Breast epithelium (tissue), 3 donors: ENCODE measurements at regions not wholly inside any gene's neighbourhood (a gene's known extent, or its start where the extent isn't known, plus 50 kb on each side); places are given as distances from the start of the nearest gene placed in this dataset.

Experiments
- CTCF ChIP-seq, 3 donors: fragments of 450-650 bp; IDR thresholded peaks; one replicate each; pipeline ENCODE4 v1.5.1; 2016 to 2017; ENCODE audit warnings: antibody characterized with exemption in 3 of 3, mild to moderate bottlenecking in 3 of 3, moderate library complexity in 3 of 3
- POLR2A ChIP-seq: fragments of 450-650 bp; IDR thresholded peaks from one replicate; pipeline ENCODE4 v1.6.1; 2016; ENCODE audit warnings: antibody characterized with exemption, mild to moderate bottlenecking, moderate library complexity
- POLR2AphosphoS5 ChIP-seq, 3 donors: sonication (generic); formaldehyde crosslinking; IDR thresholded peaks; one replicate each; pipeline ENCODE4 v1.6.1; 2017; ENCODE audit warnings: antibody characterized with exemption in 3 of 3

DNA sequence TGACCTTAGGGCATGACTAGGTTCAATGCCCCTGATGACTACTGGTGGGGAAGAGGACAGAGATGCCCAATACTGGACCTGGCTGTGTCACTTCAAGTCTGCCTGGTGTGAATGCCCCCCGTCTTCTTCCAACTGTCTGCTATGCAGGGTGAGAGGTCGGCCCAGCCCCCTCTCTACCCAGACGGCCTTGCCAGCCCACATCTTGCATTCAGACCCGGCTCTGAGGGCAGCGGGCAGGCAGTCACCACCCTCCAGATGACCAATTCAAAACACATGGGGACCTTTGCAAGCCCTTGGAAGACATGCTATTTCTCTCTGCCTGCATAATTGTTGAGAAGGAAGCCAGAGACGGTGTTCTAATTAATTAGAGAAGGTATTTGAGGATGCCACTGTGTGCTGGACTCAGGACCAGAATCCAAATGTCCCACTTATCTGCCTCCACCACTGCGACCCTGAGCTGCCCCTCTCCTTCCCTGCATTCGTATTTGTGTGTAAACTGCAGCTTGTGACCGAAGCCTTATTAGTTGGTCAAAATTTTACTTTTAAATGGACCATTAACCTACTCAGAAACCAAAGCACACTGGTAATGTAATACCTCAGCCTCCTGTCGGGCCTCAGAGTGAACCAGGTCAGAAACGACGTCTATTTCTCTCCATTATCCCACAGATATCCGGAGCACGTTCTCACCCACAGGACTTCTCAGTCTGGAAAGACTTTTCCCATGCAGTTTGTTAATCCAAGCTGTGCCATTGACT is 407.0 kb downstream of the ZNF536 start:
- TF ChIP-seq CTCF (IDR thresholded peaks at IDR 0.05) (no peak), POLR2A (no peak), POLR2AphosphoS5 (IDR thresholded peaks at IDR 0.05) (no peak)
